ENCODE measurements at regions not wholly inside any gene's neighbourhood (a gene's known extent, or its start where the extent isn't known, plus 50 kb on each side); places are given as distances from the start of the nearest gene placed in this dataset.
"Not testable (repeated sequence)": the region's sequence is repeated elsewhere in the genome, so short reads cannot be mapped to it uniquely, and the experiment has no call there.

DNA sequence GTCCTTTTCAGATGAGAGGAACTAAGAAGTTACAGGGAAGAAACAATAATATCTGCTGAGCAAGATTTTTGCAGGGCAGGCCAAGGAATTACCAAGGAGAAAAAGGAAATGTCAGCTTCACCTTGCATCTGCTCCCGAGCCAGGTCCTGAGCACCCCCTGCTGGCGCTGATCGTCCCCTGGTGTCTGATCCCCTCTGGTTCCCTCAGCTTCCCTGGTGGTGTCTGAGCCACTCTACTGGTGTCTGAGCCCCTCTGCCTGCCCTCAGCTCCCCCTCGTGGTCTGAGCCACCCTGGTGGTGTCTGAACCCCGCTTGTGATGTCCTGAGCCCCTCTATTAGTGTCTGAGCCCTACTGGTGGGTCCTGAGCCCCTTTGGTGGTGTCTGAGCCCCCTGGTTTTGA is 485.7 kb downstream of the GOLGA6L6 start:
- not testable (repeated sequence) for H3K4me3 Mint-ChIP-seq, H3K9me3 Mint-ChIP-seq, DNase-seq, H3K27me3 Mint-ChIP-seq, H3K4me1 Mint-ChIP-seq, H3K27ac Mint-ChIP-seq, H3K36me3 Mint-ChIP-seq
- peak in 1 of 2 donors; percentile 39 for ATAC-seq (replicated peaks)

DNA sequence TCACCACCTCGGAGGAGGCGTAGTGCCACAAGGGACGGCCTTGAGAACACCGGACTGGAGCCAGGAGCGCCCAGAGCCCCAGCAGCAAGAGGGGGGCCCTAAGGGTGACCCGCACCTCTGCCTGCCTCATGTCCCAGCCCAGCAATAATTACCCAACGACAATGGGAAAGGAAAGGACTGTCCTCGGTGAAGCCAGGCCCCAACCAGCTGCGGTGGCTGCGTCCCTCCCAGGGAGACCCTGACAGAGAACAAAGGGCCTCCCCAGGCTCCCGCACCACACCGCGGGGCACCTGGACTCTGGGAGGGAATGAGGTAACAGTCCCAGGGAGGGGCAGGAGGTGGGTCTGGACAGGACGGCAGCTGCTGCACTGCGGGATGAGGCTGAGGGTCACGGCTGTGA is 493.4 kb downstream of the GOLGA6L6 start:
- not testable (repeated sequence) for H3K4me3 Mint-ChIP-seq; ATAC-seq (replicated peaks); H3K27ac Mint-ChIP-seq; H3K27me3 Mint-ChIP-seq; H3K36me3 Mint-ChIP-seq; DNase-seq; H3K4me1 Mint-ChIP-seq; H3K9me3 Mint-ChIP-seq

DNA sequence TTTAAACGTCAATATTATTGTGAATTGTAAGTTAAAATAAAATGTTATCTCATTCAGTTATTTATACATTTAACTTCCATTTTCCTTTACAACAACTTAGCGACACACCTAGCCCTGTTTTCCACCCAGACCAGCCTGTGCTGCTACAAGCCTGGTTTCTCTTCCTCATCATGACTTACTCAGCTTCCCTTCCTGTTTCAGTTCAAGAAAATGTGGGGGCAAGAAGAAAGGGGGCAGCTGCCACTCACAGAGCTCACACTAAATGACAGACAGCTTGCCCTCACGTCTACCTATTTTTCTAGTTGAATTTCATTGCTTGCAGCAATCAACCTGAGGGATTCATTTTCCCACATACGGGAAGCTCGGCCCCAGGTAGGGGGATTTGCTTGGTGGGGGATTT is 496.4 kb downstream of the GOLGA6L6 start:
- ATAC-seq (replicated peaks): peak; percentile 89 to 96
- H3K4me1 Mint-ChIP-seq, H3K27ac Mint-ChIP-seq, H3K27me3 Mint-ChIP-seq, H3K36me3 Mint-ChIP-seq, DNase-seq, H3K4me3 Mint-ChIP-seq, H3K9me3 Mint-ChIP-seq: not testable (repeated sequence)

DNA sequence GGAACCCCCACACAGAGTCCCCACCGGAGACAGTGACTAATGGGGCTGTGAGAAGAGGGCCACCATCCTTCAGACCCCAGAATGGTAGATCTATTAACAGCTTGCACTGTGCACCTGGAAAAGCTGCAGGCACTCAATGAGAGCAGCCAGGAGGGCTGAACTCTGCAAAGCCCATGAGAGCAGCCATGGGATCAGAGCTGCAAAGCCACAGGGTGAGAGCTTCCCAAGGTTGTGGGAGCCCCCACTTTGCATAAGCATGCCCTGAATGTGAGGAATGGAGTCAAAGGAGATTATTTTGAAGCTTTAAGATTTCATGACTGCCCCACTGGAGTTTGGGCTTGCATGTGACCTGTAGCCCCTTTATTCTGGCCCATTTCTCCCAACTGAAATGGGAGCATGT is 500.9 kb downstream of the GOLGA6L6 start:
- not testable (repeated sequence) for DNase-seq; H3K4me1 Mint-ChIP-seq; H3K36me3 Mint-ChIP-seq; ATAC-seq (replicated peaks); H3K4me3 Mint-ChIP-seq; H3K27me3 Mint-ChIP-seq; H3K27ac Mint-ChIP-seq
- peaks cover 3 to 11% of the 10 kb centered on the region in 2 donors for H3K9me3 Mint-ChIP-seq

DNA sequence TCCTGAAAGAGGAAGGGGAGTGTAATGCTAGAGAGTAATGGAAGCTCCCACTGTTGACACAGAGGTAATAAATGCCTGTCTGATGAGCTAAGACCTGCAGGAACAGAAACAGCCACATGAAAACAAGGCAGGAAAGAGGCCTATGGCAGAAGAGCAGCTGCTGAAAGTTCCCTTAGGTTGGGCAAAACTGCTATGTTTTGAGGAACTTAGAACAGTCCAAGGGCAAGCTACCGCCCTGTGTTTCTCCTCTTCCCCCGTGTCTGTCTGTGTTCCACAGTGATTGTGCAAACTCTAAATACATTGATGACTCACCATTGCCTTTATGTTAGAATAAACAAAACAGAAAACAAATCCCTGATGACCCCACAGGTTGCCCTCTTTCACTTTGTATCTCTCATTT is 516.6 kb downstream of the GOLGA6L6 start:
- DNase-seq, H3K36me3 Mint-ChIP-seq, H3K9me3 Mint-ChIP-seq, H3K4me1 Mint-ChIP-seq, H3K27ac Mint-ChIP-seq, H3K27me3 Mint-ChIP-seq, H3K4me3 Mint-ChIP-seq: not testable (repeated sequence)
- peak; percentile 36 to 41 for ATAC-seq (replicated peaks)

DNA sequence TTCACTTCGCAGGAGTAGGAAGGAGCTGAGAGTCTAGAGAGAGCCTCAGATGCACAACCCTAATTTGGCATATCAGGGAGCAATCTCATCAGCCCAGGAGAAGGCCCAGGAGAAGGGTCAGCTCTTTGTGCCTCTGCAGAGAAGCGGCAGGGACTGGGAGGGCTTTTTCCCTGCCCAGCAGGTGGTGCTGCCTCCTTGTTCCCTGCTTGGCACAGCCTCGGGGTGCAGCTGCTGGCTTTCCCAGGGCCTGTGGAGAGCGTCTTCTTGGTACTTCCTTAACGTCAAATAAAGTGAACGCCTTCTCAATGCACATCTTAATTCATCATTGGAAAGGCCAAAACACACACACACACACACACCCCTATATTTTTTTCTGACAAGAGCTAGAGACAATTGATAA is 519.3 kb downstream of the GOLGA6L6 start:
- not testable (repeated sequence) for H3K27me3 Mint-ChIP-seq; H3K4me3 Mint-ChIP-seq; ATAC-seq (replicated peaks)

DNA sequence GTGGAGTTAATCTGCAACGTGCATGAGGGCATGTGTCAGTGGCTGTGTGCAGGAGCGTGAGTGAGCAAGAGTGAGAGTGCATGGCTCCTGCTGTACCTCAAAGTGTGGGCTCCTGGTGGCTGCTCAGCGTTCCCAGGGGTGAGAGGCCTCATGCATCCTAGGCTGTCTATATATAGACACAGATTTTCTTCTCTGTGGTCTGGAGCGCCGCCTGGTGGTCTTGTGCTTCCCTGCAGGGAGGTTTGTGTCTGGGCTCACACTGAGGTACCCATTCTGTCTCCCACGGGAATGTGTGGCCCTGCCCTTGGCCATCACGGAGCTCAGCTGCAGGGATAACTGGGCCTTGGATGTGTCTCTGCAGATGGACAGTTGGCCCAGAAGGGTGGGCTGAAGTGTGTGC is 520.2 kb downstream of the GOLGA6L6 start:
- DNase-seq, H3K36me3 Mint-ChIP-seq, H3K27ac Mint-ChIP-seq, H3K4me3 Mint-ChIP-seq, H3K4me1 Mint-ChIP-seq, H3K9me3 Mint-ChIP-seq, H3K27me3 Mint-ChIP-seq: not testable (repeated sequence)
- ATAC-seq (replicated peaks): peak; percentile 63 to 64

More for the DNA sequence above, 519.3 kb downstream of the GOLGA6L6 start:
- not testable (repeated sequence) for DNase-seq, H3K9me3 Mint-ChIP-seq, H3K4me1 Mint-ChIP-seq, H3K27ac Mint-ChIP-seq, H3K36me3 Mint-ChIP-seq

DNA sequence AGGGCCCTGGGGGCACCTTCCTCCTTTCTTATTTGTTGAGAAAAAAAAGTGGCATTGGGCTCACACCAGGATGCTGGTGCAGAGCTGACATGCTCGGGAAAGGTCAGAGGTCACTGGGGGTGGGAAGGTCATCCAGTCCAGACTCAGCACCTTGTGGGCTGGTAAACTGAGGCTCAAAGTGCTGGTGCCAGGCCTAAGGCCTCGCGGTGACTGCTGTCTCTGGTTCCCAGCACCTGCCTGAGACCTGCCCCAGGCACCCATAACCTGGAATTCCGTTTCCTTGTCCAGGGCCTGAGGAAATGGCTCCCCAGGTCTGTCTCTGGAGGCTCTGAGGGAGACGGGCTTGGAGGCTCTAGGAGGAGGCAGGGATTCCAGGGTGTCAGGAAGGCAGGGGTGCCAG is 521.0 kb downstream of the GOLGA6L6 start:
- not testable (repeated sequence) for H3K4me1 Mint-ChIP-seq; H3K27ac Mint-ChIP-seq; ATAC-seq (replicated peaks); H3K27me3 Mint-ChIP-seq; H3K4me3 Mint-ChIP-seq; DNase-seq; H3K36me3 Mint-ChIP-seq; H3K9me3 Mint-ChIP-seq

DNA sequence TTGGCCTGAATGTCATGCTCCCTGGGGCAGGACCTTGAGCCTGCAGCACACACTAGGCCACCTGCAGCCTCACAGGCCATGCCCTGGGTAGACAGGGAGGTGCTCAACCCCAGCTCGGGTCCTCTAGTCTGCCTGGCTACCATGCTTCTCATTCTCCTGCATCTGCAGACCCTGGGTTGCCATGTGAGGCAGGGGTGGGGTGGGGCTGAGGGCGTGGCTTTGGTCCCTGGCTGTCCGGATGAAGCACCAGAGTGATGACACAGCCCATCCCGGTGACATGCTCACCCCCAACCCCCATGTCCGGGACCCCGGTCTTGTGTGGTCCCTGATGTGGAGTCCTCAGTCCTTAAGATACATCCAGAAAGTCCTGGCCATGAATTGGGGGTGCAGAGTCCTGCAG is 521.8 kb downstream of the GOLGA6L6 start:
- not testable (repeated sequence) for DNase-seq; H3K36me3 Mint-ChIP-seq; H3K9me3 Mint-ChIP-seq; ATAC-seq (replicated peaks); H3K4me3 Mint-ChIP-seq; H3K27me3 Mint-ChIP-seq; H3K4me1 Mint-ChIP-seq; H3K27ac Mint-ChIP-seq

DNA sequence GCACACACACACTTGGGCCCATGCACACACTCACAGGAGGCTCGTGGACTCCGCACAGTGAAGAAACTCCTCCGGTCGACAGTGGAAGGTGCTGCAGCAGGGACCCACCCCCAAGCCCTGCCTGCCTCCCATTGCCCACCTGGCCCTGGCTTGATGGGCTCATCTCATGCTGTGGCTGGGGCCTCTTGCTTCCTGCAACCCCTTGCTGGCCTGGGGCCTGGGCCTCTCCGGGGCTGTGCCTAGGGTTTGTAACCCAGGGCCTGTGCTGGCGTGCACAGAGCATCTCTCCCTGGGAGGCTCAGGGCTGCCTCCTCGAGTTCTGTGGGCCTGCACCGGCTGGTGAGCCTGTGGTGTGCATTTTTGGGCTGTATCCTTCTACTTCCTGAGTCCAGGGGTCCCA is 524.0 kb downstream of the GOLGA6L6 start:
- H3K9me3 Mint-ChIP-seq; H3K4me3 Mint-ChIP-seq; DNase-seq; H3K27ac Mint-ChIP-seq; ATAC-seq (replicated peaks); H3K36me3 Mint-ChIP-seq; H3K4me1 Mint-ChIP-seq; H3K27me3 Mint-ChIP-seq: not testable (repeated sequence)

DNA sequence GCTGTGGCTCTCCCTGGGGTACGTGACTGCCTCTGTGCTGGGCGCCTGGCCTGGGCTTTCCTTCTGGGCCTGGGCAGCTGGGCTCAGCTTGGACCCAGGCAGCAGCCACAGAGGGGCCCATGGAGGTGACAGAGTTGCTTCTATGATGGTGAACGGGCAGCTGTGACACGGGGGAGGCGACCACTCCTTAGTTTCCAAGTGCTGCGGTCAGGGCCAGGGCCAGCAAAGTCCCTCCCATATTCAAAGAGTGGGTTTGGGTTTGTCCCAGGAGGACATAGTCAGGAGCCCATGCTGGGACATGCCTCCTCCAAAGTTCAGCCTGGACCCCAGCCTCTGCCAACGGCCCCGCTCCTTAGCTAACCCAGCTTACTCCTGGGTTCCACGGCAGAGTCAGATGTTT is 524.7 kb downstream of the GOLGA6L6 start:
- not testable (repeated sequence) for H3K9me3 Mint-ChIP-seq; DNase-seq; H3K27me3 Mint-ChIP-seq; H3K4me3 Mint-ChIP-seq; H3K4me1 Mint-ChIP-seq; H3K27ac Mint-ChIP-seq; H3K36me3 Mint-ChIP-seq; ATAC-seq (replicated peaks)

DNA sequence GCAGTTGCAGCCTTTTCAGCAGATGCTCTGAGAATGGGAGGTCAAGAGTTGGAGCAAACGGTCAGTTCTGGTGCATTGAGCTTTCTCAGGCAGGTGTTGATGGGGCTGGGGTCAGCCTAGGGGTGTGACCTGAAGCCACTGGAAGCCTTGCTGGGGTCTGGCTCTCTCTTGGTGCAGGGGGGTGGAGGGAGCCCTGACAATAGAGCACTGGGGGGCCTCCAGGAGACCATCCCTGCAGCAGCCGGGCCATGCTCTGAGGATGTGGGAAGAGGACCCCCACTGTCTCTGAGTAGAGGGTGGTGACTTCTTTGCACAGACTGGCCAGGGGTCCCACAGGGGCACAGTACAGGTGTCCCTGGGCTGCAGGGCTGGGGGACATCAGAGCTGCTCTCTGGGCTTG is 528.8 kb downstream of the GOLGA6L6 start:
- not testable (repeated sequence) for H3K4me1 Mint-ChIP-seq; ATAC-seq (replicated peaks); H3K27me3 Mint-ChIP-seq; H3K36me3 Mint-ChIP-seq; H3K27ac Mint-ChIP-seq; H3K4me3 Mint-ChIP-seq; H3K9me3 Mint-ChIP-seq; DNase-seq

DNA sequence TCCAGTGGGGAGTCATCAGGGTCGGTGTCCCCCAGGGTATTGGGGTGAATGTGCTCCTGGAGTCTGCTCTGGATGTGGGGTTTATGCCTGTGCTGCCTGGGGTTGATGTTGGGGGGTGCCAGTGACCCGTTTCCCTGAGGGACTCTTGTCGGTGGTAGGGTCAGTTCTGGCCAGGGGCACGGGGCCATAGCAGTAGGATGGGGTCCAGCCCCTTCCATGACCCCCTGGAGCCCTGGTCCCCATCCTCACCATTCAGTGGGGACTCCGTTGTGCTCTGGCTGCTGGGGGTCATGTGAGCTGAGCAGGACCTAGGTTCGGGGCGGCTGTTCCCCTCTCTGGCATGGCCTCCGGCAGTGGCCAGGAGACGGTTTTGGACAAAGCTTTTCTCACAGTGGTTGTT is 530.8 kb downstream of the GOLGA6L6 start:
- H3K4me1 Mint-ChIP-seq; ATAC-seq (replicated peaks); DNase-seq; H3K27ac Mint-ChIP-seq; H3K27me3 Mint-ChIP-seq; H3K36me3 Mint-ChIP-seq; H3K9me3 Mint-ChIP-seq; H3K4me3 Mint-ChIP-seq: not testable (repeated sequence)

DNA sequence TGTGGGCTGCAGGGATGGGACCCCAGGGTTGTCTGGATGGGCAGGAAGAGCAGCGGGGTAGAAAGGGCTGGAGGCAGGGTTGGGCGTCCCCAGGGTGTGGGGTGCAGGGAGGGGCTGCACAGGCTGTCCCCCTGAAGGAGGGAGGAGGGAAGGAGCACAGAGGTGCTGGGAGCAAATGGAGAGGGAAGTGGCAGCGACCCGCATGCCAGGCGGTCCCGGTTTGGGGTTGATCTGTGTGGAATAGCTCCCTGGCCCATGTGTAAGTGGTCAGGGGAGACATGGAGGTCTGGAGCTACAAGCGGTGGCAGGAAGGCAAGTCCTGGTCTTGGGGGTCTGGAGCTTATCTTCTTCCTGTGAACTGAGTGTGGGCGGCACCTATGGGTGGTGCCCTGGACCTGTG is 532.0 kb downstream of the GOLGA6L6 start:
- not testable (repeated sequence) for H3K4me3 Mint-ChIP-seq; H3K4me1 Mint-ChIP-seq; ATAC-seq (replicated peaks); H3K9me3 Mint-ChIP-seq; DNase-seq; H3K36me3 Mint-ChIP-seq; H3K27me3 Mint-ChIP-seq; H3K27ac Mint-ChIP-seq

DNA sequence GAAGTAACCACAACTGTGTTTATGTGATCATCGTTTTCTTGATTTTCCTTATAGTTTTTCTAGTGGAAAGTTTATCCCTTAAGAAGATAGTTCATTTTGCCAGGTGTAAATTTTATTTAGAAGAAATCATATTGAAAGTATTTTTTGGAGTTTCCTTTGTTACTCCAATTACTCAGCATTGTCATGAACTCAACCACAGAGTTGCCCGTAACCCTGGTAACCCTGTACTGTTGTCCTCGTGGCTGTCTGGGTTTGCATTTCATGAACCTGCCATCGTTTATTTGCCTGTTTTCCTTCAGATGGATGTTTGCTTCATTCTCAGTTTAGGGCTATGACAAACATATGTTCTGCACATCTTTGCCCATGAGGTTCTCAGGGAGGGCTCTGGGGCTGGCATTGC is 534.3 kb downstream of the GOLGA6L6 start:
- H3K9me3 Mint-ChIP-seq: not testable (repeated sequence)

DNA sequence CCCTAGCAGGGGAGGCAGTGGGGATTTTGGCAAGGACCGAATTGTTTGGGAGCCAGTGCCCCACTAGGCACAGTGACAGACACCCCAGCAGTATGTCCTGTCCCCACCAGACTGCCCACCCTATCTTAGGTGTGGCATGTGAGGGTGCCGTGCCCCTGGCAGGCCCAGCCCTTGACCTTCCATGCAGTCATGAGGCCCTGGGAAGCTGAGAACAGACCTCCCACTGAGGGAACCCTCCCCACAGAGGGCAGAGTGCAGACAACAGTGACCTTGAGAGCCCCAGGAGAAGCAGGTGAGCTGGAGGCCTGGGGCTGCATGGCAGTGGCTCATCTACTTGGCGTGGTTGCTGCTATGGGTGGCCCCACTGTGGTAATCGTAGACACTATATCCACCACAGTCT is 538.1 kb downstream of the GOLGA6L6 start:
- H3K36me3 Mint-ChIP-seq, H3K9me3 Mint-ChIP-seq, H3K4me1 Mint-ChIP-seq, H3K4me3 Mint-ChIP-seq, DNase-seq, H3K27ac Mint-ChIP-seq, H3K27me3 Mint-ChIP-seq: not testable (repeated sequence)
- peak; percentile 10 to 31 for ATAC-seq (replicated peaks)

More for the DNA sequence above, 534.3 kb downstream of the GOLGA6L6 start:
- H3K27ac Mint-ChIP-seq; H3K36me3 Mint-ChIP-seq; H3K4me3 Mint-ChIP-seq; DNase-seq; H3K27me3 Mint-ChIP-seq; H3K4me1 Mint-ChIP-seq; ATAC-seq (replicated peaks): not testable (repeated sequence)
